RWPE1 (cell line): ENCODE measurements at regions not wholly inside any gene's neighbourhood (a gene's known extent, or its start where the extent isn't known, plus 50 kb on each side); places are given as distances from the start of the nearest gene placed in this dataset.

Experiments
- CTCF ChIA-PET: fragments of 350-600 bp; sonication (Branson Sonifier 250); formaldehyde crosslinking; extraction: SDS; loops from one replicate; lab custom pipeline; 2021; lab: Yijun Ruan, JAX
- POLR2A ChIA-PET: fragments of 400-600 bp; formaldehyde crosslinking; extraction: SDS; loops from one replicate; lab custom pipeline; 2020; ENCODE audit warnings: antibody characterized with exemption; ENCODE audit not compliant: low non-redundant PET; lab: Yijun Ruan, JAX
- DNase-seq: peaks from one replicate; pipeline ENCODE4 v3.0.0; 2012; ENCODE audit warnings: low spot score
- H3K27ac ChIP-seq: fragments of 450-650 bp; 2 replicates; pipeline ENCODE4 v1.5.1; 2017
- TF ChIP-seq, protein P1 (sequence below): fragments of 450-650 bp; conservative IDR thresholded peaks from 2 replicates; pipeline ENCODE4 v1.5.1; 2017; ENCODE audit warnings: low read depth, mild to moderate bottlenecking

DNA sequence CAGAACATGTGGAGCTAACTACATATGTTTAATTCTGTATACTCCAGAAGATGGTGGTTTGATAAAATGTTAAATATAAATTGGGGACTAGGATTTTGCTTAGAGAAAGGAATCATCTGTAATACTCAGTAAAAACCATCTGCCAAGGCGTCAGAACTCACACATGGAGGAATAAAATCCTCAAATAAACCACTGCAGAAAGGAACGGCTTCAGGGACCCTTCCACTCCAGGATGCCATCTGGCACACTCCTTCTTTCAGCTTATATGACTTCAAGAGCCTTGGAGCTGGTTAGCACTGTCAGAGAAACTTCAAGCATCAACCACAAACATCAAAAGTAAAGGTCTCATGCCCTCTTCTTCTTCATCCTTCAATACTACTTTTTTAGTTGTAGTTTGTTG lies 360.6 kb downstream of the PLK2 start:
- H3K27ac ChIP-seq: no peak overlapping the region
- no peak for DNase-seq
- TF ChIP-seq, protein P1, sequence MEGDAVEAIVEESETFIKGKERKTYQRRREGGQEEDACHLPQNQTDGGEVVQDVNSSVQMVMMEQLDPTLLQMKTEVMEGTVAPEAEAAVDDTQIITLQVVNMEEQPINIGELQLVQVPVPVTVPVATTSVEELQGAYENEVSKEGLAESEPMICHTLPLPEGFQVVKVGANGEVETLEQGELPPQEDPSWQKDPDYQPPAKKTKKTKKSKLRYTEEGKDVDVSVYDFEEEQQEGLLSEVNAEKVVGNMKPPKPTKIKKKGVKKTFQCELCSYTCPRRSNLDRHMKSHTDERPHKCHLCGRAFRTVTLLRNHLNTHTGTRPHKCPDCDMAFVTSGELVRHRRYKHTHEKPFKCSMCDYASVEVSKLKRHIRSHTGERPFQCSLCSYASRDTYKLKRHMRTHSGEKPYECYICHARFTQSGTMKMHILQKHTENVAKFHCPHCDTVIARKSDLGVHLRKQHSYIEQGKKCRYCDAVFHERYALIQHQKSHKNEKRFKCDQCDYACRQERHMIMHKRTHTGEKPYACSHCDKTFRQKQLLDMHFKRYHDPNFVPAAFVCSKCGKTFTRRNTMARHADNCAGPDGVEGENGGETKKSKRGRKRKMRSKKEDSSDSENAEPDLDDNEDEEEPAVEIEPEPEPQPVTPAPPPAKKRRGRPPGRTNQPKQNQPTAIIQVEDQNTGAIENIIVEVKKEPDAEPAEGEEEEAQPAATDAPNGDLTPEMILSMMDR: no peak
- ChIA-PET POLR2A (no interaction called here), CTCF (interaction anchor here (0.7 kb wide), 1 partner anchor 38 kb away, joined by 3 read pairs; no protein-coding TSS in a partner anchor)

DNA sequence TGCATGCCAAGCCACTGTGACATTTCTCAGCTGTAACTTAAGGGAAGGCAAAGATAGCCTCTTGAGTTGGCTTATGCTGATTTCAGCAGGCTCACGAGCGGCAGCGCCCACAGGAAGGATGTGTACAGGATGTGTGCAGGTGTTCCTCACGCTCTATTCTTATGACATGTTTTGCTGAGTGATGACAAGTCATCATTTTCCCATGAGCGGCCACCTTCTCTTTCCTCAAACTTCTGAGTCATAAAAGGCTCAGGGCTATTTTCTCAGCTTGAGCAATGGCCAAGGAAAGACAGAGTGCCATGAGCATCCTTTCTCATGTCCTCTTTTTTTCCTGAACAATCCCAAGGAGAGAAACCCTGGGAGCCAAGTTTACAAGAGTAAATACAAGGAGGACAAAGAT lies 365.9 kb downstream of the PLK2 start:
- POLR2A ChIA-PET: no interaction called here
- peak; percentile 93 for DNase-seq
- H3K27ac ChIP-seq: no peak overlapping the region
- TF ChIP-seq, protein P1: no peak
- CTCF ChIA-PET: no interaction called here

DNA sequence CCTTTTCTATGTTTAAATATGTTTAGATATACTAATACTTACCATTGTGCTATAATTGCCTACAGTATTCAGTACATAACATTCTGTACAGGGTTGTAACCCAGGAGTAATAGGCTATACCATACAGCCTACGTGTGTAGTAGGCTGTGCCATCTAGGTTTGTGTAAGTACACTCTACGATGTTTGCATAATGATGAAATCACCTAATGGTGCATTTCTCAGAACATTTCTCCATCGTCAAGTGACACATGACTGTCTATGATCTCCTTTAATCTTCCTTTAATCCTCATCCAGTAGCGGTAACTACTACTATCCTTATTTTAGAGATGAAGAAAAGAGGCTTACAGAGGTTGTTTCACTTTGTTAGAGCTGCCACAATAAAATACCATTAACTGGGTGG lies 369.2 kb downstream of the PLK2 start:
- ChIA-PET CTCF (interaction anchor here (0.6 to 0.7 kb wide), 2 partner anchors 34 to 53 kb away, joined by 3 to 5 read pairs; no protein-coding TSS in a partner anchor), POLR2A (no interaction called here)
- no peak overlapping the region for H3K27ac ChIP-seq
- TF ChIP-seq, protein P1: no peak
- DNase-seq: no peak

DNA sequence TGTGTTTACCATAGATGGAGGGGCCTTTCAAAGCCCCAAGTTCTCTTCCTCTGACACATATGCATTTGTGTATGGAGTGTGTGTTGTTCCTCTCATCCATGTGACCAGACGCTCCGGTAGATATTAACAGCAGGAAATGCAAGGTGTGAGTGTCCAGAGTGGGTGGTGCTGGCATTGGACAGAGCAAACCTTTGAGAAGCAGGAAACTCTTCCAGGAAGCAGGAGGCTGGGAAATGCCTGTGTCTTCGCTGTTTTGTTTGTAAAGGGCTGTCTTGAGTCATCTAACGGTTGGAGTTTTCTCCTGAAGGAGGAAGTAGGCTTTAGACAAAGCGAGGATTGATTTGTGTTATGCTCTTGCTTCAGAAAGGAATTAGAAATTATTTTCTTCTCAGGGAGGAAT lies 370.9 kb downstream of the PLK2 start:
- no peak for DNase-seq
- ChIA-PET CTCF (no interaction called here), POLR2A (no interaction called here)
- no peak overlapping the region for H3K27ac ChIP-seq
- TF ChIP-seq, protein P1: no peak

DNA sequence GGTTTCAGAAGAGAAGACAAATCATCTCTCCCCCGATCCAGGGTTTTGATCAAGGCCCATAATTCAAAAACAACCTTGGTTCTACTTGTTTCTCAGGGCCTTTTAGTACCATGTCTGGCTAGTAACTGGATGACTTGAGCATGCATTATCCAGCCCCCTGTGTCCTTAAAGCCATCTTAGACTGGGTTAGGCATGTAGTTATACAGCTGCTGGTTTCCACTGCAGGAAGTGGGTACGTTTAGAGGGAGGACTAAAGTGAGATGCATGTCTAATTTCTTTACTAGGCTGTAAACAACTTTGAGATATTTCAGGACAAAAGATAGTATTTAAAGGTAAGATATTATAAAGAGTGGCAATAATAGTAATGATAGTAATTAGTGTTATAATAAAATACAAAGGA lies 372.0 kb downstream of the PLK2 start:
- TF ChIP-seq, protein P1: no peak
- ChIA-PET POLR2A (no interaction called here), CTCF (no interaction called here)
- no peak overlapping the region for H3K27ac ChIP-seq
- no peak for DNase-seq

DNA sequence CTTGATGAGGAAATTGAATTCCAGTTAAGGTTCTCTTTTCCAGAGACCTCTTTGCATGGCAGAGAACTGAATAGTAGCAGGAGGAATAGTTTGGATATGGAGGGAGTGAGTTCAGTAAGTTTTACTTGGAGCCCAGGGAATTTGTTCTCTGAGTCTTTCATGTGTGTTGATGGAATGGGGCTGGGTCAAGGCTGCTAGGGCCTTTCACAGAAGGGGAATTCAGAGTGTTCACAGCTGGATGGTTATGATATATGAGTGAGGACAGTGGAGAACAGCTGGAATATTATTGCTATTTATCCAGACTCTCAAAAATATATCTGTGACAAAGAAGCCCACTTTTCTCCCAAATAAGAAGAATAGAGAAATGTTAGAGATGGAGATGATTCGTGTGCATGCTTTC lies 372.8 kb downstream of the PLK2 start:
- DNase-seq: no peak
- CTCF ChIA-PET: interaction anchor here (0.7 kb wide), 1 partner anchor 381 kb away, joined by 3 read pairs; no protein-coding TSS in a partner anchor
- H3K27ac ChIP-seq: no peak overlapping the region
- POLR2A ChIA-PET: no interaction called here
- TF ChIP-seq, protein P1: no peak
